ENCODE measurements at regions not wholly inside any gene's neighbourhood (a gene's known extent, or its start where the extent isn't known, plus 50 kb on each side); places are given as distances from the start of the nearest gene placed in this dataset.

GRCh38 chr7:101740981-101741725, 76.3 kb upstream of the CUX1 start:
- H3K9me3 Mint-ChIP-seq: no peaks in the 10 kb centered on the region
- no peak for DNase-seq (ENCODE audit: low spot score in 2 of 2, unreplicated experiment in 2 of 2)

DNA sequence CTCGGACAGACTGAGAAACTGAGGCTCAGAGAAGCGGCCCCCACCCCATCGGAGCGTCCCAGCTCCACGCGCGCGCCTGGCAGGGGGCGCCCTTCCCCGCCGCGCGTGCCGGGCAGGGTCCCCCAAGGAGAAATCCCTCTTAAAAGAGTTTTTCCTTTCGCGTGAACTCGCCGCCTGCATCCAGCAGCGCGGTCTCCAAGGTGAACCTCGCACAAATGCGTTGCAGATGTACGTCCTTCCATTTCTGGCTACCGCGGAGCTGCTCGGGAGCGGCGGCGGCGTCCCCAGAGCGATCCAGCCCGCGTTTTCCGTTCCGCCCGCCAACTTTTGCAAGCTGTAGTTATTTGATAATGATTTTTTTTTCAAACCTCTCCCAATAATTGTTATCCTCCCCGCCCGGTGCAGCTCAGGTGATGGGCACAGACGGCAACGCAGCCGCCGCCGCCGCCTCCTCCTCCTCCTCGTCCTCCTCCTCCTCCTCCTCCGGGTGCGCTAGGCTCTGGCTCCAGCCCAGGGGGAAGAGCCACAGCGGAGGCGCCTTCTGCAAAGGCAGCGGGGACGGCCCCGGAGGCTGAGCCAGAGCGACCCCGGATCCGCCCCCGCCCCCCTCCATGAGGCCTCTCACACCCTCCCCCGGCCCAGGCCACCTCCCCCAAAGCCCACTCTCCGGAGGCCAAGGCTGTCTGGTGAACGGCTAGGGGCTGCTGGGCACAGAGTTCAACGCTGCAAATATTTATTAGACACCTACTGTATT, 74.0 kb upstream of the CUX1 start:
- H3K36me3 Mint-ChIP-seq: no peaks in the 10 kb centered on the region

More at GRCh38 chr7:101740981-101741725, 76.3 kb upstream of the CUX1 start:
- H3K27me3 Mint-ChIP-seq (ENCODE audit: low read depth): peaks cover 8% of the 10 kb centered on the region
- TF ChIP-seq CTCF (IDR thresholded peaks at IDR 0.05; ENCODE audit: unreplicated experiment): no peak
- peak overlapping the region; percentile 66 for H3K27ac Mint-ChIP-seq
- peaks cover 13% of the 10 kb centered on the region for H3K4me1 Mint-ChIP-seq
- no peak overlapping the region for H3K4me3 Mint-ChIP-seq
- no peaks in the 10 kb centered on the region for H3K36me3 Mint-ChIP-seq

GRCh38 chr7:101743995-101744360, 73.4 kb upstream of the CUX1 start:
- H3K4me3 Mint-ChIP-seq: peak overlapping the region; percentile 76
- peak overlapping the region; percentile 12 for H3K27ac Mint-ChIP-seq
- H3K36me3 Mint-ChIP-seq: no peaks in the 10 kb centered on the region
- H3K9me3 Mint-ChIP-seq: no peaks in the 10 kb centered on the region
- no peak for TF ChIP-seq CTCF (IDR thresholded peaks at IDR 0.05; ENCODE audit: unreplicated experiment)
- DNase-seq (ENCODE audit: low spot score in 2 of 2, unreplicated experiment in 2 of 2): no peak
- H3K27me3 Mint-ChIP-seq (ENCODE audit: low read depth): peaks cover 8% of the 10 kb centered on the region
- peaks cover 29% of the 10 kb centered on the region for H3K4me1 Mint-ChIP-seq

More for the DNA sequence above, 74.0 kb upstream of the CUX1 start:
- peaks cover 29% of the 10 kb centered on the region for H3K4me1 Mint-ChIP-seq
- peak; percentile 51 to 76 for DNase-seq (ENCODE audit: low spot score in 2 of 2, unreplicated experiment in 2 of 2)
- peak overlapping the region; percentile 83 for H3K27ac Mint-ChIP-seq
- peak overlapping the region; percentile 76 for H3K4me3 Mint-ChIP-seq
- H3K9me3 Mint-ChIP-seq: no peaks in the 10 kb centered on the region
- peaks cover 8% of the 10 kb centered on the region for H3K27me3 Mint-ChIP-seq (ENCODE audit: low read depth)
- peak; percentile 23 for TF ChIP-seq CTCF (IDR thresholded peaks at IDR 0.05; ENCODE audit: unreplicated experiment)

GRCh38 chr7:101744588-101744987, 72.8 kb upstream of the CUX1 start:
- Mint-ChIP-seq H3K4me3 (no peak overlapping the region), H3K9me3 (no peaks in the 10 kb centered on the region)

DNA sequence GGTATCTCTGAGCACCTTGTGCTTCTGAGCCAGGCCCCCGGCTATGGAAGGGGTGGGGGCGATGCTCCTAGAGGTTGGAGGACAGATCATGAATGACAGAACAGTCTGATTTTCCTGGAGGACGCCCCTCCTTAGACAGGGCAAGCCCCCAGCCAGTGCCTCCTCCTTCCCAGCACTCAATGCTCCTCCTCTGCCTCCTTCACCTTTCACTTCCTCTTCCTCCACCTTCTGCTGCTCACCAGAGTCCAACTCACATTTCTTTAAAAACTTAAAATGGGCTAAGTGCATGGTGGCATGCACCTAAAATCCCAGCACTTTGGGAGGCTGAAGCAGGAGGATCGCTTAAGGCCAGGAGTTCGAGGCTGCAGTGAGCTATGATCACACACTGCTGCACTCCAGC, 71.1 kb upstream of the CUX1 start:
- no peak for TF ChIP-seq CTCF (IDR thresholded peaks at IDR 0.05; ENCODE audit: unreplicated experiment)
- H3K9me3 Mint-ChIP-seq: no peaks in the 10 kb centered on the region
- H3K27ac Mint-ChIP-seq: no peak overlapping the region
- H3K4me1 Mint-ChIP-seq: peaks cover 23% of the 10 kb centered on the region
- H3K27me3 Mint-ChIP-seq (ENCODE audit: low read depth): peaks cover 5% of the 10 kb centered on the region
- no peak for DNase-seq (ENCODE audit: low spot score in 2 of 2, unreplicated experiment in 2 of 2)
- no peak overlapping the region for H3K4me3 Mint-ChIP-seq
- H3K36me3 Mint-ChIP-seq: no peaks in the 10 kb centered on the region

More at GRCh38 chr7:101744588-101744987, 72.8 kb upstream of the CUX1 start:
- Mint-ChIP-seq H3K36me3 (no peaks in the 10 kb centered on the region), H3K27me3 (ENCODE audit: low read depth) (peaks cover 8% of the 10 kb centered on the region), H3K27ac (no peak overlapping the region), H3K4me1 (peaks cover 24% of the 10 kb centered on the region)
- no peak for DNase-seq (ENCODE audit: low spot score in 2 of 2, unreplicated experiment in 2 of 2)
- TF ChIP-seq CTCF (IDR thresholded peaks at IDR 0.05; ENCODE audit: unreplicated experiment): no peak
